ENCODE measurements at regions not wholly inside any gene's neighbourhood (a gene's known extent, or its start where the extent isn't known, plus 50 kb on each side); places are given as distances from the start of the nearest gene placed in this dataset.

- TF ChIP-seq POLR2AphosphoS5 (IDR thresholded peaks at IDR 0.05; ENCODE audit: insufficient read depth in 1 of 2, low read depth in 1 of 2), result no peak
- no peak for TF ChIP-seq CTCF (IDR thresholded peaks at IDR 0.05)
Measured at GRCh38 chr2:199196686-199197085, 261.1 kb downstream of the SATB2 start.
